ENCODE measurements at regions not wholly inside any gene's neighbourhood (a gene's known extent, or its start where the extent isn't known, plus 50 kb on each side); places are given as distances from the start of the nearest gene placed in this dataset.

GRCh38 chr2:182592691-182593393, 123.2 kb upstream of the DNAJC10 start:
- Histone ChIP-seq H3K4me3 (no peak overlapping the region), H3K36me3 (ENCODE audit: low read depth, missing control alignments) (no peaks in the 10 kb centered on the region), H3K27me3 (no peaks in the 10 kb centered on the region), H3K27ac (no peak overlapping the region), H3K4me1 (no peaks in the 10 kb centered on the region), H3K9me3 (no peaks in the 10 kb centered on the region)
- DNase-seq, result no peak
- TF ChIP-seq POLR2A (IDR thresholded peaks at IDR 0.05) (no peak), CTCF (IDR thresholded peaks at IDR 0.05) (no peak)
- intact Hi-C loops (cut with DNase I; ENCODE audit: low total_unique reads), result no loop called here
- 88 to 91% methylated on average over 4 of the region's 4 CpGs for WGBS, 2 donors

GRCh38 chr2:182593394-182593975, 122.6 kb upstream of the DNAJC10 start:
- intact Hi-C loops (cut with DNase I; ENCODE audit: low total_unique reads), result no loop called here
- TF ChIP-seq POLR2A (IDR thresholded peaks at IDR 0.05) (no peak), CTCF (IDR thresholded peaks at IDR 0.05) (no peak)
- 48 to 53% methylated on average over 3 of the region's 3 CpGs for WGBS, 2 donors
- H3K36me3 ChIP-seq (ENCODE audit: low read depth, missing control alignments), result no peaks in the 10 kb centered on the region
- DNase-seq, result no peak
- no peaks in the 10 kb centered on the region for H3K27me3 ChIP-seq
- H3K4me3 ChIP-seq, result no peak overlapping the region
- no peak overlapping the region for H3K27ac ChIP-seq
- no peaks in the 10 kb centered on the region for H3K4me1 ChIP-seq
- no peaks in the 10 kb centered on the region for H3K9me3 ChIP-seq

- Histone ChIP-seq H3K4me3 (no peak overlapping the region), H3K4me1 (no peaks in the 10 kb centered on the region), H3K36me3 (ENCODE audit: low read depth, missing control alignments) (no peaks in the 10 kb centered on the region), H3K27ac (no peak overlapping the region), H3K27me3 (no peaks in the 10 kb centered on the region), H3K9me3 (no peaks in the 10 kb centered on the region)
- WGBS, 2 donors, result 91 to 93% methylated on average over 1 of the region's 1 CpG
- intact Hi-C loops (cut with DNase I; ENCODE audit: low total_unique reads), result no loop called here
- DNase-seq, result no peak
- TF ChIP-seq CTCF (IDR thresholded peaks at IDR 0.05), result no peak
Measured at GRCh38 chr2:182594286-182594685, 121.8 kb upstream of the DNAJC10 start.

GRCh38 chr2:182595650-182596049, 120.4 kb upstream of the DNAJC10 start:
- H3K36me3 ChIP-seq (ENCODE audit: low read depth, missing control alignments), result no peaks in the 10 kb centered on the region
- H3K9me3 ChIP-seq, result no peaks in the 10 kb centered on the region
- no peak for TF ChIP-seq POLR2A (IDR thresholded peaks at IDR 0.05)
- no peak for TF ChIP-seq CTCF (IDR thresholded peaks at IDR 0.05)
- no peaks in the 10 kb centered on the region for H3K4me1 ChIP-seq
- no peak for DNase-seq
- H3K27me3 ChIP-seq, result no peaks in the 10 kb centered on the region
- WGBS, 2 donors, result 90 to 92% methylated on average over 2 of the region's 2 CpGs
- H3K4me3 ChIP-seq, result no peak overlapping the region
- intact Hi-C loops (cut with DNase I; ENCODE audit: low total_unique reads), result no loop called here
- no peak overlapping the region for H3K27ac ChIP-seq
